Choroid plexus epithelial cell (primary cell): ENCODE measurements at regions not wholly inside any gene's neighbourhood (a gene's known extent, or its start where the extent isn't known, plus 50 kb on each side); places are given as distances from the start of the nearest gene placed in this dataset.
"Not testable (repeated sequence)": the region's sequence is repeated elsewhere in the genome, so short reads cannot be mapped to it uniquely, and the experiment has no call there.

Experiments used
- DNase-seq: peaks from one replicate; pipeline ENCODE4 v3.0.0-alpha.2; 2010; ENCODE audit warnings: low read depth
- H3K4me3 ChIP-seq: 2 replicates; pipeline ENCODE4 v1.5.1; 2011; ENCODE audit warnings: low read depth, mild to moderate bottlenecking, control low read depth, low read length, moderate library complexity
- TF ChIP-seq, protein P1 (sequence below): conservative IDR thresholded peaks from 2 replicates; pipeline ENCODE4 v1.5.1; 2011; ENCODE audit warnings: low read depth, mild to moderate bottlenecking, control low read depth, inconsistent platforms, low read length, moderate library complexity

DNA sequence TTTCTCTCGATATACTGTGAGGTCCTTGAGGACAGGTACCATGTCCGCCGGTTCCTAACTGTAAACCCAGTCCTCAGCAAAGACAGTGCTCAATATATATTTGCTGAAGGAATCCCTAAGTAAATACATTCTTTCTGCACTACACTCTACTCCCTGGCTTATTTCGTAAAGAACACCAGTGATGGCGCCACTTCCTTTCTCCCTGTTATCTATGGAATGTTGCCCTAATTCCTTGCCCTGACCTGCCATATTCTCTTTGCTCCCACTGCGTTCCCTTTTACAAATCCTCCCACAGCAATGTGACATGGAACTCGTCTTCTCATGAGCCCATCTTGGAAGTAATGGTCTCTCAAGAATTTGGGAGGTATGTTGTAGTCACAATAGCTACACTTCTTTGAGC is 507.4 kb upstream of the COBL start:
- H3K4me3 ChIP-seq = no peak overlapping the region
- no peak for DNase-seq
- TF ChIP-seq, protein P1, sequence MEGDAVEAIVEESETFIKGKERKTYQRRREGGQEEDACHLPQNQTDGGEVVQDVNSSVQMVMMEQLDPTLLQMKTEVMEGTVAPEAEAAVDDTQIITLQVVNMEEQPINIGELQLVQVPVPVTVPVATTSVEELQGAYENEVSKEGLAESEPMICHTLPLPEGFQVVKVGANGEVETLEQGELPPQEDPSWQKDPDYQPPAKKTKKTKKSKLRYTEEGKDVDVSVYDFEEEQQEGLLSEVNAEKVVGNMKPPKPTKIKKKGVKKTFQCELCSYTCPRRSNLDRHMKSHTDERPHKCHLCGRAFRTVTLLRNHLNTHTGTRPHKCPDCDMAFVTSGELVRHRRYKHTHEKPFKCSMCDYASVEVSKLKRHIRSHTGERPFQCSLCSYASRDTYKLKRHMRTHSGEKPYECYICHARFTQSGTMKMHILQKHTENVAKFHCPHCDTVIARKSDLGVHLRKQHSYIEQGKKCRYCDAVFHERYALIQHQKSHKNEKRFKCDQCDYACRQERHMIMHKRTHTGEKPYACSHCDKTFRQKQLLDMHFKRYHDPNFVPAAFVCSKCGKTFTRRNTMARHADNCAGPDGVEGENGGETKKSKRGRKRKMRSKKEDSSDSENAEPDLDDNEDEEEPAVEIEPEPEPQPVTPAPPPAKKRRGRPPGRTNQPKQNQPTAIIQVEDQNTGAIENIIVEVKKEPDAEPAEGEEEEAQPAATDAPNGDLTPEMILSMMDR = no peak

DNA sequence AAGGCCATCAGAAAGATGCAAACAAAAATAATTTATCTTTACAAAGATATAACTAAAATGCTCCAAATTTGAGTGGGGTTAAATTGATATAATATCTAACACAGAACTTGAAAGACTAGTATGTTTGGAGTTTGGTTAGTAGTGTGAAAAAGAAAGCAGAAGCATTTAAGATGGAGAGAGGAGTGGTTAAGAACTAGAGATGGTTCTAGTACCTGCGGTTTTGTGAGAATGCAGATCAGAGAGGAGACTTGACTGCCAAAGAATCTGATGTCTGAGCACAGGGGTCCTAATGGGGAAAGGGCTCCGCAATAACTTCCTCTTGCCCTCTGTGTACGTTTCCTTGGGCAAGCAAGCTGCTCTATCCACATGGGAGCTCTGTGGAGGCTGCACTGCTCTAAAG is 506.8 kb upstream of the COBL start:
- no peak overlapping the region for H3K4me3 ChIP-seq

DNA sequence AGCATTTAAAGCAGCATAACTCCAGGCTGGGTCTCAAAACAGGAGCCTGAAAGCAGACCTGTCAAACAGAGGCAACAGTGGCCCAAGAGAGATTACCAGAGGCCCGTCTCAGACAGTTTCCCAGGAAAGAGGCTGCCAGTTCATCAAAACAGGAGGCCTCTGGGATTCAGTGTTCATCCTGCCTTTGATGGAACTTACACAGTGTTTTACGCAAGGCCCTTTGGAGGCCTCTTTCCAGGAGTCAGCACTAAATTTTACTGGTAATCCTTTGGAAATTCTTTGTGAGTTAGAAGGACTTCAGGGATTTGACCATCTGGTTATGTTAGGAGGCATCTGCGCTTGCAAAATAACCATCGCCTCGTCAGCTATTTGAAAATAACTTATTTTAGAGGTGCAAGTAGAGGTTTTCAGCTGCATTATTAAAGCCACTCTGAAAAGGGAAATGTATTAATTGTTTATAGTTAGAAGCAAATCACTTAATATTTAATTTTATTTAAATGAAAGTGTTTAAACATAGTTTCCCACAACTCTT is 501.2 kb upstream of the COBL start:
- no peak for DNase-seq
- TF ChIP-seq, protein P1 = no peak
- no peak overlapping the region for H3K4me3 ChIP-seq

More for the DNA sequence above, 506.8 kb upstream of the COBL start:
- TF ChIP-seq, protein P1 = no peak
- no peak for DNase-seq

DNA sequence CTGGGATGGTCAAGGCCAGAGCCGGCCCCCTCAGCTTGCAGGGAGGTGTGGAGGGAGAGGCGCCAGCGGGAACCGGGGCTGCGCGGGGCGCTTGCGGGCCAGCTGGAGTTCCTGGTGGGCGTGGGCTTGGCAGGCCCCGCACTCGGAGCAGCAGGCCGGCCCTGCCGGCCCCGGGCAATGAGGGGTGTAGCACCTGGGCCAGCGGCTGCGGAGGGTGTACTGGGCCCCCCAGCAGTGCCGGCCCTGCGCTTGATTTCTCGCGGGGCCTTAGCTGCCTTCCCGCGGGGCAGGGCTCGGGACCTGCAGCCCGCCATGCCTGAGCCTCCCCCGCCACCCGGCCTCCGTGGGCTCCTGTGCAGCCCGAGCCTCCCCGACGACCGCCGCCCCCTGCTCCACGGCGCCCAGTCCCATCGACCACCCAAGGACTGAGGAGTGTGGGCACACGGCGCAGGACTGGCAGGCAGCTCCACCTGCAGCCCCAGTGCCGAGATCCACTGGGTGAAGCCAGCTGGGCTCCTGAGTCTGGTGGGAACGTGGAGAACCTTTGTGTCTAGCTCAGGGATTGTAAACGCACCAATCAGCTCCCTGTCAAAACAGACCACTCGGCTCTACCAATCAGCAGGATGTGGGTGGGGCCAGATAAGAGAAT is 489.3 kb upstream of the COBL start:
- H3K4me3 ChIP-seq, DNase-seq: not testable (repeated sequence)

DNA sequence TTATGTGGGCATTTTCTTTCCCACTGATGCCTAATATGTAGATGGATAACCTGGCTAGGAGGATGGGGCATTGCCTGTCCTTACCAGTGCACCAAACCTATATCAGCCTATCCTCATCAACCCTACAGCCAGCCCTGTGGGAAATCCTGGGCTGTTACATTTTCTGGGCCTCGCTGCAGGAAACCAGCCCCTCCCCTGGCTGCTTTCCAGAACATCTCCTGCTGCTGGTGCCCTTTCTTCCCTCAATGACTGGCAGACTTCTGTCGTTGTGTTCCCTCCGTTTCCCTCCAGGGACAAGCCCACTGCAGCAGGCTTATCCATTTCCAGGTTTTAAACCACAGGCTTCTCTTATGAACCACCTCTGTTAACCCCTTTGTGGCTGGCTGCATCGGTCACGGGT is 486.1 kb upstream of the COBL start:
- H3K4me3 ChIP-seq = no peak overlapping the region
- TF ChIP-seq, protein P1 = no peak
- no peak for DNase-seq

DNA sequence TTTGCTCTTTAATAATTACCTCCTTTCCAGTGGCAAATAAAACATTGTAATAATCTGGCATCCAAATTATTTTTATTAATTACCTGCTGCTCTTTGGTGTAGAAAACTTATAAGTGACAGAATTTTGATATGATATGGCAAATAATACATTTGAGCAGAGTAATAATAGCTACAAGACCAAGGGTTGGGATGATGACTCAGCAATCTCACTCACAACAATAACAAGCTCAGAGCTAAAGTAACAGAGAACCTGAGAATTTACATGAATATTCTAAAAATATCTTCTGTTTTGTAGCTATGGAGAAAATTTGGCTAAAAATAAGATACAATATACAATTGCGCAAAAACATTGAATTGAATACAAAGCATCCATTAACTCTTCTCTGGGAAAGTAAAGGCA is 480.8 kb upstream of the COBL start:
- no peak for DNase-seq
- TF ChIP-seq, protein P1 = no peak
- H3K4me3 ChIP-seq = no peak overlapping the region

DNA sequence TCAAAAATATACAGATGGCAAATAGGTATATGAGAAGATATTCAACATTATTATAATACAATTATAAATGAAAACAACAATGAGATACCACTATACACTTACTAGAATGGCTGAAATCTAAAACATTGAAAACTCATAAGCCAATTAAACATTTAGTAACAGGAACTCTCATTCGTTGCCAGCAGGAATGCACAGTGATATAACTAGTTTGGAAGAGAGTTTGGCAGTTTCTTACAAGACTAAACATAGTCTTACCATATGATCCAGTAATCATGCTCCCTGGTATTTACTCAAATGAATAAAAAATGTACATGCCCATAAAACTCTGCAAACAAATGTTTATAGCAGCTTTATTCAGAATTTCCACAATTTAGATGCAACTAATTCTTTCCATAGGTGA is 476.2 kb upstream of the COBL start:
- TF ChIP-seq, protein P1 = no peak
- no peak for DNase-seq
- no peak overlapping the region for H3K4me3 ChIP-seq

DNA sequence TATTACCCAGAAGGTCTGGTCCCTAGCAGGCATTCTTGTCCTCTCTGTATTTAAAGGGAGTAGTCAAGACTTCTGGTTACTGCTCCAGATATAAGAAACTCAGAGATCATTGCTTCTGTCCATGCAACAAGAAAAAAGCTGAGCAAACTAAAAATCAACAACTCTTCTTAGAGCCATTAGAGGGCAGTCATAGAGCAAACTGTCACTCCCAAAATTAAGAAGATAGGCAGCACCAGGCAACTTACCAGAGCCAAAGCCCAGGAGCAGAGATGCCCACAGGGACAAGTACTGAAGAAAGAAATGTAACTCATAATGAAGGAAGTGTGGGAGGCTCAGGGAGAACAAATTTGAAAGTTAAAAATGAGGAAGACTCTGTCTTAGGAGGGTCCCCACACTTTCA is 472.9 kb upstream of the COBL start:
- H3K4me3 ChIP-seq = no peak overlapping the region
- no peak for DNase-seq
- TF ChIP-seq, protein P1 = no peak
